IMR-90 (cell line): ENCODE measurements at regions not wholly inside any gene's neighbourhood (a gene's known extent, or its start where the extent isn't known, plus 50 kb on each side); places are given as distances from the start of the nearest gene placed in this dataset.

Experiments used
- ATAC-seq: fragments of 200-7000 bp; cut with Tn5 transposase; 2 replicates; pipeline ENCODE4 v1.9.1; 2020; ENCODE audit warnings: low read depth, mild to moderate bottlenecking, moderate library complexity
- BruUV-seq: library from RNA; stranded (reverse); fragments of 400-500 nt; replicated peaks from 2 replicates; lab custom pipeline; 2021; lab: Mats Ljungman, UMichigan
- CTCF ChIA-PET: fragments of 300-600 bp; formaldehyde crosslinking; extraction: SDS; loops from one replicate; lab custom pipeline; 2021; ENCODE audit warnings: antibody characterized with exemption; lab: Yijun Ruan, JAX
- POLR2A ChIA-PET: fragments of 300-600 bp; sonication (Branson Sonifier 250); formaldehyde crosslinking; loops from one replicate; lab custom pipeline; 2022; ENCODE audit warnings: antibody characterized with exemption; ENCODE audit not compliant: unreplicated experiment; lab: Charles Lee
- DNase-seq: peaks from one replicate; pipeline ENCODE4 v3.0.0; 2013
- H2AFZ ChIP-seq: replicated peaks from 2 replicates; pipeline ENCODE3; 2013; ENCODE audit warnings: low read length, mild to moderate bottlenecking; ENCODE audit not compliant: poor library complexity
- H2AK5ac ChIP-seq: 2 replicates; pipeline ENCODE4 v1.6.1; 2013; ENCODE audit warnings: low read depth, low read length, inconsistent platforms
- H2AK9ac ChIP-seq: replicated peaks from 2 replicates; pipeline ENCODE3; 2013; ENCODE audit warnings: mild to moderate bottlenecking, low read depth, low read length, moderate library complexity; ENCODE audit not compliant: poor library complexity
- H2BK120ac ChIP-seq: 2 replicates; pipeline ENCODE4 v1.6.1; 2013; ENCODE audit warnings: low read depth, low read length, inconsistent platforms
- H2BK15ac ChIP-seq: 3 replicates; pipeline ENCODE4 v1.6.1; 2013; ENCODE audit warnings: low read depth, low read length, inconsistent platforms
- H2BK20ac ChIP-seq: 2 replicates; pipeline ENCODE4 v1.6.1; 2013; ENCODE audit warnings: low read depth, mild to moderate bottlenecking, inconsistent platforms, low read length, moderate library complexity
- H2BK5ac ChIP-seq: 2 replicates; pipeline ENCODE4 v1.6.1; 2013; ENCODE audit warnings: mild to moderate bottlenecking, low read depth, low read length, inconsistent platforms; ENCODE audit not compliant: poor library complexity, severe bottlenecking
- H3K14ac ChIP-seq: replicated peaks from 2 replicates; pipeline ENCODE4 v1.6.1; 2013; ENCODE audit warnings: low read depth, low read length, inconsistent platforms
- H3K18ac ChIP-seq: 2 replicates; pipeline ENCODE4 v1.6.1; 2013; ENCODE audit warnings: low read depth, low read length, control low read depth
- H3K23ac ChIP-seq: 2 replicates; pipeline ENCODE4 v1.6.1; 2013; ENCODE audit warnings: low read depth, low read length, inconsistent platforms
- H3K27ac ChIP-seq: 2 replicates; pipeline ENCODE4 v1.5.1; 2013; ENCODE audit warnings: mild to moderate bottlenecking, control low read depth, low read length; ENCODE audit not compliant: insufficient read depth
- H3K27me3 ChIP-seq: 2 replicates; pipeline ENCODE4 v1.6.1; 2013; ENCODE audit warnings: low read length; ENCODE audit not compliant: control insufficient read depth, insufficient read depth
- H3K36me3 ChIP-seq: 2 replicates; pipeline ENCODE4 v1.6.1; 2013; ENCODE audit warnings: low read length, mixed read lengths; ENCODE audit not compliant: control insufficient read depth, insufficient read depth
- H3K4ac ChIP-seq: 2 replicates; pipeline ENCODE4 v1.6.1; 2013; ENCODE audit warnings: low read depth, low read length, inconsistent platforms
- H3K4me1 ChIP-seq: 2 replicates; pipeline ENCODE4 v1.6.1; 2013; ENCODE audit warnings: low read length, mixed read lengths; ENCODE audit not compliant: control insufficient read depth, insufficient read depth
- H3K4me2 ChIP-seq: 2 replicates; pipeline ENCODE4 v1.6.1; 2013; ENCODE audit warnings: low read depth, mild to moderate bottlenecking, control low read depth, low read length, moderate library complexity
- H3K4me3 ChIP-seq: 2 replicates; pipeline ENCODE4 v1.5.1; 2013; ENCODE audit warnings: low read depth, mild to moderate bottlenecking, control low read depth, low read length, moderate library complexity; ENCODE audit not compliant: insufficient read depth
- H3K56ac ChIP-seq: 2 replicates; pipeline ENCODE4 v1.6.1; 2013; ENCODE audit warnings: low read length, inconsistent platforms; ENCODE audit not compliant: insufficient read depth; ENCODE audit errors: extremely low read depth
- H3K79me1 ChIP-seq, 2 experiments: 2 replicates each; pipeline ENCODE4 v1.6.1; 2013; ENCODE audit warnings: low read length in 2 of 2, inconsistent platforms in 1 of 2, low read depth in 1 of 2
- H3K9ac ChIP-seq: 2 replicates; pipeline ENCODE4 v1.6.1; 2013; ENCODE audit warnings: low read depth, low read length, control low read depth
- H3K9me1 ChIP-seq: 2 replicates; pipeline ENCODE4 v1.6.1; 2013; ENCODE audit warnings: low read length, inconsistent platforms; ENCODE audit not compliant: insufficient read depth
- H3K9me3 ChIP-seq: 2 replicates; pipeline ENCODE4 v1.6.1; 2013; ENCODE audit warnings: low read length; ENCODE audit not compliant: control insufficient read depth, insufficient read depth
- H4K20me1 ChIP-seq: 2 replicates; pipeline ENCODE4 v1.6.1; 2013; ENCODE audit warnings: low read length, inconsistent platforms; ENCODE audit not compliant: insufficient read depth
- H4K5ac ChIP-seq: 2 replicates; pipeline ENCODE4 v1.6.1; 2013; ENCODE audit warnings: mild to moderate bottlenecking, low read depth, low read length, control low read depth
- H4K8ac ChIP-seq, 2 experiments: 2 replicates each; pipeline ENCODE4 v1.6.1; 2013; ENCODE audit warnings: low read depth in 2 of 2, low read length in 2 of 2, control low read depth in 1 of 2, inconsistent platforms in 1 of 2
- H4K91ac ChIP-seq: 2 replicates; pipeline ENCODE4 v1.6.1; 2013; ENCODE audit warnings: low read depth, low read length, inconsistent platforms; ENCODE audit not compliant: insufficient read depth
- BHLHE40 ChIP-seq: fragments of 150-350 bp; IDR thresholded peaks from 2 replicates; pipeline ENCODE4 v1.6.1; 2016; ENCODE audit warnings: mild to moderate bottlenecking, low read depth, low read length
- CEBPB ChIP-seq: IDR thresholded peaks from 2 replicates; pipeline ENCODE4 v1.6.1; 2012; ENCODE audit warnings: low read depth, low read length, improper control_type of control experiment
- CHD1 ChIP-seq: IDR thresholded peaks from 2 replicates; pipeline ENCODE4 v1.6.1; 2012; ENCODE audit warnings: low read depth, low read length, improper control_type of control experiment
- CTCF ChIP-seq: conservative IDR thresholded peaks from 2 replicates; pipeline ENCODE4 v1.5.1; 2012; ENCODE audit warnings: mild to moderate bottlenecking, low read depth, low read length, improper control_type of control experiment
- ELK1 ChIP-seq: fragments of 150-350 bp; IDR thresholded peaks from 2 replicates; pipeline ENCODE4 v1.6.1; 2016; ENCODE audit warnings: low read depth, mild to moderate bottlenecking, low read length, moderate library complexity, borderline replicate concordance
- FOS ChIP-seq: fragments of 150-350 bp; IDR thresholded peaks from 2 replicates; pipeline ENCODE4 v1.6.1; 2016; ENCODE audit warnings: low read depth, low read length
- MAFK ChIP-seq: IDR thresholded peaks from 2 replicates; pipeline ENCODE4 v1.6.1; 2012; ENCODE audit warnings: low read depth, low read length, improper control_type of control experiment
- MAZ ChIP-seq: IDR thresholded peaks from 2 replicates; pipeline ENCODE4 v1.6.1; 2012; ENCODE audit warnings: low read depth, mild to moderate bottlenecking, low read length, improper control_type of control experiment, moderate library complexity, borderline replicate concordance
- MXI1 ChIP-seq: IDR thresholded peaks from 2 replicates; pipeline ENCODE4 v1.6.1; 2012; ENCODE audit warnings: low read depth, mild to moderate bottlenecking, low read length, moderate library complexity, borderline replicate concordance
- NFE2L2 ChIP-seq: fragments of 150-350 bp; IDR thresholded peaks from 2 replicates; pipeline ENCODE4 v1.6.1; 2016; ENCODE audit warnings: low read depth, mild to moderate bottlenecking, low read length
- POLR2A ChIP-seq: IDR thresholded peaks from 2 replicates; pipeline ENCODE4 v1.6.1; 2012; ENCODE audit warnings: mild to moderate bottlenecking, low read depth, low read length
- RAD21 ChIP-seq: IDR thresholded peaks from 2 replicates; pipeline ENCODE4 v1.6.1; 2012; ENCODE audit warnings: low read length, improper control_type of control experiment
- RCOR1 ChIP-seq: IDR thresholded peaks from 2 replicates; pipeline ENCODE4 v1.6.1; 2012; ENCODE audit warnings: mild to moderate bottlenecking, low read length, improper control_type of control experiment; ENCODE audit not compliant: insufficient replicate concordance
- RFX5 ChIP-seq: IDR thresholded peaks from 2 replicates; pipeline ENCODE4 v1.8.0; 2012; ENCODE audit warnings: low read depth, mild to moderate bottlenecking, low read length, moderate library complexity
- SMC3 ChIP-seq: fragments of 150-350 bp; IDR thresholded peaks from 2 replicates; pipeline ENCODE4 v1.6.1; 2016; ENCODE audit warnings: low read depth, mild to moderate bottlenecking, antibody characterized with exemption, low read length, moderate library complexity
- USF2 ChIP-seq: fragments of 150-350 bp; IDR thresholded peaks from 2 replicates; pipeline ENCODE4 v1.6.1; 2017; ENCODE audit warnings: mild to moderate bottlenecking, antibody characterized with exemption, low read length, low read depth
- WGBS, 2 experiments: methylation state at CpG; one replicate each; pipeline versions ENCODE4 v1.1.5 to v1.1.7; 2013; ENCODE audit warnings: missing lambda C conversion rate in 2 of 2; ENCODE audit not compliant: insufficient read length in 1 of 2; ENCODE audit errors: extremely low coverage in 2 of 2; 5-methylcytosine and 5-hydroxymethylcytosine counted together
- dilution Hi-C: fragments of 300-500 bp; cut with HindIII; formaldehyde crosslinking; loops from one replicate; pipeline ENCODE4 v1.14.3; 2018; ENCODE audit warnings: low sequenced_read_pairs; ENCODE audit not compliant: unreplicated experiment
- in situ Hi-C: fragments of 300-500 bp; cut with MboI; formaldehyde crosslinking; loops from 3 replicates; pipeline ENCODE4 v1.14.3; 2019; ENCODE audit warnings: low sequenced_read_pairs, inconsistent platforms, mixed read lengths
- intact Hi-C: fragments of 100-400 bp; cut with micrococcal nuclease; formaldehyde crosslinking; loops from 2 replicates; pipeline ENCODE4 v1.10.0; 2022

GRCh38 chr2:129324349-129324748, 655.1 kb upstream of the RAB6C start:
- H4K5ac ChIP-seq: no peak overlapping the region
- no peak overlapping the region for H3K4me2 ChIP-seq
- H2AK9ac ChIP-seq: no peak overlapping the region
- no peak overlapping the region for H2BK20ac ChIP-seq
- no peak overlapping the region for H2BK120ac ChIP-seq
- POLR2A ChIA-PET: no interaction called here
- in situ Hi-C loops: no loop called here
- H3K14ac ChIP-seq: no peak overlapping the region
- CTCF ChIA-PET: no interaction called here
- H3K27ac ChIP-seq: no peak overlapping the region
- no peak for TF ChIP-seq NFE2L2
- no peak for TF ChIP-seq USF2
- TF ChIP-seq FOS: no peak
- TF ChIP-seq SMC3: no peak
- TF ChIP-seq CHD1: no peak
- TF ChIP-seq RFX5: no peak
- no peak for TF ChIP-seq MAZ
- no peak for TF ChIP-seq CEBPB
- TF ChIP-seq CTCF: no peak
- TF ChIP-seq POLR2A: no peak
- TF ChIP-seq ELK1: no peak
- TF ChIP-seq MAFK: no peak
- TF ChIP-seq RCOR1: no peak
- TF ChIP-seq BHLHE40: no peak
- TF ChIP-seq RAD21: no peak
- TF ChIP-seq MXI1: no peak
- H3K9me3 ChIP-seq: peaks cover 20% of the 10 kb centered on the region
- no peak overlapping the region for H2AK5ac ChIP-seq
- BruUV-seq: no TSS peak
- H3K27me3 ChIP-seq: no peaks in the 10 kb centered on the region
- no peak overlapping the region for H3K4me3 ChIP-seq
- no peaks in the 10 kb centered on the region for H3K79me1 ChIP-seq
- H3K18ac ChIP-seq: no peak overlapping the region
- H3K9ac ChIP-seq: no peak overlapping the region
- intact Hi-C loops: no loop called here
- H4K20me1 ChIP-seq: no peaks in the 10 kb centered on the region
- H4K91ac ChIP-seq: no peak overlapping the region
- H3K56ac ChIP-seq: no peak overlapping the region
- H3K4me1 ChIP-seq: no peaks in the 10 kb centered on the region
- ATAC-seq: no peak
- no peak overlapping the region for H4K8ac ChIP-seq
- no CpG with 5 or more reads among the region's 2 CpGs for WGBS, 2 experiments
- no peaks in the 10 kb centered on the region for H3K9me1 ChIP-seq
- no peak overlapping the region for H2AFZ ChIP-seq
- no peak overlapping the region for H2BK5ac ChIP-seq
- dilution Hi-C loops: no loop called here
- no peak overlapping the region for H3K23ac ChIP-seq
- no peaks in the 10 kb centered on the region for H3K36me3 ChIP-seq
- H3K4ac ChIP-seq: no peak overlapping the region
- H2BK15ac ChIP-seq: no peak overlapping the region
- no peak for DNase-seq
